ENCODE measurements at regions not wholly inside any gene's neighbourhood (a gene's known extent, or its start where the extent isn't known, plus 50 kb on each side); places are given as distances from the start of the nearest gene placed in this dataset.

- FAIRE-seq (no peak), DNase-seq (ENCODE audit: low read depth in 1 of 2, low spot score in 1 of 2) (no peak), ATAC-seq (no peak)
- no peak overlapping the region for H3K27ac ChIP-seq
- no peak overlapping the region for H3K4me2 ChIP-seq
- ChIA-PET CTCF (no interaction called here), POLR2A (no interaction called here)
- 69% methylated on average over 2 of the region's 2 CpGs for WGBS (ENCODE audit: missing lambda C conversion rate)
- no peaks in the 10 kb centered on the region for H3K9me3 ChIP-seq
- no peak overlapping the region for H3K4me3 ChIP-seq
- H3K4me1 ChIP-seq: no peaks in the 10 kb centered on the region
- TF ChIP-seq MAX (IDR thresholded peaks at IDR 0.05) (no peak), MAFK (IDR thresholded peaks at IDR 0.05; ENCODE audit: partially characterized antibody) (no peak), RCOR1 (IDR thresholded peaks at IDR 0.05; ENCODE audit: low read depth, low read length) (no peak)
Measured at GRCh38 chr4:120317713-120318112, 251.1 kb upstream of the MAD2L1 start.

GRCh38 chr4:120316416-120316815 is 249.8 kb upstream of the MAD2L1 start:
- FAIRE-seq: no peak
- TF ChIP-seq KDM5A (IDR thresholded peaks at IDR 0.05) (no peak), RCOR1 (IDR thresholded peaks at IDR 0.05; ENCODE audit: low read depth, low read length) (no peak), SMC3 (IDR thresholded peaks at IDR 0.05) (no peak), FOSB (CRISPR knock-in tag; IDR thresholded peaks at IDR 0.05) (no peak), TFCP2L1 (CRISPR knock-in tag; IDR thresholded peaks at IDR 0.05) (no peak), ZC3H11A (IDR thresholded peaks at IDR 0.05) (no peak), E2F6 (IDR thresholded peaks at IDR 0.05; ENCODE audit: borderline replicate concordance, low read depth) (no peak), CHD2 (IDR thresholded peaks at IDR 0.05; ENCODE audit: low read length, partially characterized antibody) (no peak)
- no peak for DNase-seq (ENCODE audit: low read depth in 1 of 2, low spot score in 1 of 2)
- no peaks in the 10 kb centered on the region for H3K4me1 ChIP-seq
- H3K4me3 ChIP-seq: no peak overlapping the region
- no peak overlapping the region for H3K27ac ChIP-seq
- no peak overlapping the region for H3K4me2 ChIP-seq
- 3% methylated on average over 1 of the region's 1 CpG for WGBS (ENCODE audit: missing lambda C conversion rate)
- H3K9me3 ChIP-seq: no peaks in the 10 kb centered on the region
- ATAC-seq: no peak
- POLR2A ChIA-PET: no interaction called here
- CTCF ChIA-PET: no interaction called here

- Histone ChIP-seq H3K4me3 (no peak overlapping the region), H3K4me1 (no peaks in the 10 kb centered on the region), H3K9me3 (no peaks in the 10 kb centered on the region), H3K27ac (no peak overlapping the region), H3K4me2 (no peak overlapping the region)
- FAIRE-seq (no peak), ATAC-seq (no peak), DNase-seq (ENCODE audit: low read depth in 1 of 2, low spot score in 1 of 2) (no peak)
- POLR2A ChIA-PET: no interaction called here
- CTCF ChIA-PET: no interaction called here
- 0% methylated on average over 2 of the region's 2 CpGs for WGBS (ENCODE audit: missing lambda C conversion rate)
- TF ChIP-seq HOXA7 (CRISPR knock-in tag; IDR thresholded peaks at IDR 0.05) (no peak), ZNF302 (CRISPR knock-in tag; IDR thresholded peaks at IDR 0.05) (no peak), MAFK (IDR thresholded peaks at IDR 0.05; ENCODE audit: partially characterized antibody) (no peak), HOXB13 (CRISPR knock-in tag; IDR thresholded peaks at IDR 0.05; ENCODE audit: low read depth) (no peak), NPAS2 (CRISPR knock-in tag; IDR thresholded peaks at IDR 0.05; ENCODE audit: borderline replicate concordance) (no peak)
Measured at GRCh38 chr4:120314969-120315368, 248.3 kb upstream of the MAD2L1 start.

GRCh38 chr4:120304801-120305200 is 238.2 kb upstream of the MAD2L1 start:
- ATAC-seq (no peak), DNase-seq (ENCODE audit: low read depth in 1 of 2, low spot score in 1 of 2) (no peak), FAIRE-seq (no peak)
- no peak for TF ChIP-seq USF2 (IDR thresholded peaks at IDR 0.05)
- CTCF ChIA-PET: no interaction called here
- H3K27ac ChIP-seq: no peak overlapping the region
- H3K4me1 ChIP-seq: no peaks in the 10 kb centered on the region
- no peak overlapping the region for H3K4me3 ChIP-seq
- no peak overlapping the region for H3K4me2 ChIP-seq
- H3K9me3 ChIP-seq: no peaks in the 10 kb centered on the region
- WGBS (ENCODE audit: missing lambda C conversion rate): 33% methylated on average over 2 of the region's 2 CpGs
- POLR2A ChIA-PET: no interaction called here

- POLR2A ChIA-PET: no interaction called here
- Histone ChIP-seq H3K9me3 (no peaks in the 10 kb centered on the region), H3K27ac (no peak overlapping the region), H3K4me2 (no peak overlapping the region), H3K4me1 (no peaks in the 10 kb centered on the region), H3K4me3 (no peak overlapping the region)
- WGBS (ENCODE audit: missing lambda C conversion rate): 17% methylated on average over 2 of the region's 2 CpGs
- CTCF ChIA-PET: no interaction called here
- DNase-seq (ENCODE audit: low read depth in 1 of 2, low spot score in 1 of 2) (no peak), FAIRE-seq (no peak), ATAC-seq (no peak)
- TF ChIP-seq REST (IDR thresholded peaks at IDR 0.05) (no peak), HEYL (CRISPR knock-in tag; IDR thresholded peaks at IDR 0.05) (no peak), RCOR1 (IDR thresholded peaks at IDR 0.05; ENCODE audit: low read depth, low read length) (no peak), CBX2 (IDR thresholded peaks at IDR 0.05; ENCODE audit: borderline replicate concordance, low read depth) (no peak), MAX (IDR thresholded peaks at IDR 0.05) (no peak), ELK1 (IDR thresholded peaks at IDR 0.05; ENCODE audit: low read depth, low read length) (no peak), HDAC2 (IDR thresholded peaks at IDR 0.05) (no peak), HOXB5 (CRISPR knock-in tag; IDR thresholded peaks at IDR 0.05) (no peak), HOXB13 (CRISPR knock-in tag; IDR thresholded peaks at IDR 0.05; ENCODE audit: low read depth) (no peak), E2F6 (IDR thresholded peaks at IDR 0.05; ENCODE audit: borderline replicate concordance, low read depth) (no peak)
Measured at GRCh38 chr4:120299631-120300030, 233.0 kb upstream of the MAD2L1 start.

Measured in A549 (cell line).